Non-pigmented ciliary epithelial cell (primary cell): ENCODE measurements at regions not wholly inside any gene's neighbourhood (a gene's known extent, or its start where the extent isn't known, plus 50 kb on each side); places are given as distances from the start of the nearest gene placed in this dataset.

Experiments
- DNase-seq: peaks from one replicate; pipeline ENCODE4 v3.0.0-alpha.2; 2010; ENCODE audit warnings: low read depth

GRCh38 chr4:32043248-32043633, 1323.1 kb downstream of the PCDH7 start:
- no peak for DNase-seq

GRCh38 chr4:32061916-32062315, 1341.7 kb downstream of the PCDH7 start:
- no peak for DNase-seq

- DNase-seq, result no peak
Observed at GRCh38 chr4:32073542-32073941, 1353.4 kb downstream of the PCDH7 start.

GRCh38 chr4:32087211-32087610, 1367.0 kb downstream of the PCDH7 start:
- DNase-seq, result no peak

GRCh38 chr4:32094987-32095386, 1374.8 kb downstream of the PCDH7 start:
- no peak for DNase-seq

- DNase-seq, result no peak
Observed at GRCh38 chr4:32102896-32103295, 1382.7 kb downstream of the PCDH7 start.

- DNase-seq, result no peak
Observed at GRCh38 chr4:32106767-32107166, 1386.6 kb downstream of the PCDH7 start.

- DNase-seq, result no peak
Observed at GRCh38 chr4:32112891-32113290, 1392.7 kb downstream of the PCDH7 start.

GRCh38 chr4:32117693-32118092, 1397.5 kb downstream of the PCDH7 start:
- no peak for DNase-seq

GRCh38 chr4:32119907-32120306, 1399.7 kb downstream of the PCDH7 start:
- DNase-seq, result no peak

GRCh38 chr4:32128549-32128948, 1408.4 kb downstream of the PCDH7 start:
- DNase-seq, result no peak

- DNase-seq, result no peak
Observed at GRCh38 chr4:32129967-32130366, 1409.8 kb downstream of the PCDH7 start.

GRCh38 chr4:32133141-32133540, 1413.0 kb downstream of the PCDH7 start:
- no peak for DNase-seq

GRCh38 chr4:32133734-32134133, 1413.6 kb downstream of the PCDH7 start:
- no peak for DNase-seq

- no peak for DNase-seq
Observed at GRCh38 chr4:32135642-32136041, 1415.5 kb downstream of the PCDH7 start.

GRCh38 chr4:32136081-32136787, 1416.1 kb downstream of the PCDH7 start:
- DNase-seq, result no peak

- peak; percentile 88 for DNase-seq
Observed at GRCh38 chr4:32140636-32141035, 1420.5 kb downstream of the PCDH7 start.

- DNase-seq, result no peak
Observed at GRCh38 chr4:32142075-32142474, 1421.9 kb downstream of the PCDH7 start.

- DNase-seq, result no peak
Observed at GRCh38 chr4:32145987-32146386, 1425.8 kb downstream of the PCDH7 start.

- DNase-seq, result no peak
Observed at GRCh38 chr4:32147446-32148085, 1427.4 kb downstream of the PCDH7 start.

- DNase-seq, result no peak
Observed at GRCh38 chr4:32148111-32148666, 1428.0 kb downstream of the PCDH7 start.

GRCh38 chr4:32158961-32159360, 1438.8 kb downstream of the PCDH7 start:
- no peak for DNase-seq

GRCh38 chr4:32161392-32161791, 1441.2 kb downstream of the PCDH7 start:
- no peak for DNase-seq

GRCh38 chr4:32163125-32163524, 1443.0 kb downstream of the PCDH7 start:
- no peak for DNase-seq
